Esophagus squamous epithelium (tissue), 4 donors: ENCODE measurements at regions not wholly inside any gene's neighbourhood (a gene's known extent, or its start where the extent isn't known, plus 50 kb on each side); places are given as distances from the start of the nearest gene placed in this dataset.

Experiments used
- CTCF ChIP-seq, 6 experiments: fragments of 450-650 bp in 4 of 6; fragments of 200-600 bp in 2 of 6; sonication (generic) in 2 of 6; IDR thresholded peaks; one replicate each; pipeline ENCODE4 v1.5.1; 2016 to 2019; ENCODE audit warnings: antibody characterized with exemption in 6 of 6, mild to moderate bottlenecking in 4 of 6, moderate library complexity in 4 of 6
- POLR2A ChIP-seq, 4 donors: fragments of 450-650 bp; IDR thresholded peaks; one replicate each; pipeline ENCODE4 v1.6.1; 2017; ENCODE audit warnings: antibody characterized with exemption in 4 of 4, mild to moderate bottlenecking in 4 of 4, moderate library complexity in 3 of 4

GRCh38 chr18:43751203-43751602 is 473.9 kb upstream of the SYT4 start:
- no peak for TF ChIP-seq CTCF (IDR thresholded peaks at IDR 0.05)
- no peak for TF ChIP-seq POLR2A (IDR thresholded peaks at IDR 0.05)
